Central memory CD8-positive, alpha-beta T cell (primary cell): ENCODE measurements at regions not wholly inside any gene's neighbourhood (a gene's known extent, or its start where the extent isn't known, plus 50 kb on each side); places are given as distances from the start of the nearest gene placed in this dataset.

Experiments used
- ATAC-seq: fragments of 150-1000 bp; cut with Tn5 transposase; replicated peaks from 2 replicates; pipeline ENCODE4 v1.10.0; 2022; ENCODE audit warnings: mild to moderate bottlenecking, moderate FRiP score, moderate number of reproducible peaks; ENCODE audit not compliant: poor library complexity, severe bottlenecking; ENCODE audit errors: extremely low read depth
- DNase-seq, 2 donors: peaks; one replicate each; pipeline ENCODE4 v3.0.0; 2021; ENCODE audit warnings: low spot score in 2 of 2
- H3K27ac Mint-ChIP-seq: one replicate; pipeline ENCODE4 v1.8.0; 2022; ENCODE audit warnings: low read depth, mild to moderate bottlenecking, moderate library complexity, mixed read lengths
- H3K27me3 Mint-ChIP-seq: one replicate; pipeline ENCODE4 v1.8.0; 2022; ENCODE audit warnings: mixed read lengths
- H3K36me3 Mint-ChIP-seq: one replicate; pipeline ENCODE4 v1.8.0; 2022; ENCODE audit warnings: mild to moderate bottlenecking, moderate library complexity, mixed read lengths; ENCODE audit not compliant: insufficient read depth
- H3K4me1 Mint-ChIP-seq: one replicate; pipeline ENCODE4 v1.8.0; 2022; ENCODE audit warnings: mixed read lengths
- H3K4me3 Mint-ChIP-seq: one replicate; pipeline ENCODE4 v1.8.0; 2022; ENCODE audit warnings: mild to moderate bottlenecking, moderate library complexity, mixed read lengths
- H3K9me3 Mint-ChIP-seq: one replicate; pipeline ENCODE4 v1.8.0; 2022; ENCODE audit warnings: mixed read lengths

DNA sequence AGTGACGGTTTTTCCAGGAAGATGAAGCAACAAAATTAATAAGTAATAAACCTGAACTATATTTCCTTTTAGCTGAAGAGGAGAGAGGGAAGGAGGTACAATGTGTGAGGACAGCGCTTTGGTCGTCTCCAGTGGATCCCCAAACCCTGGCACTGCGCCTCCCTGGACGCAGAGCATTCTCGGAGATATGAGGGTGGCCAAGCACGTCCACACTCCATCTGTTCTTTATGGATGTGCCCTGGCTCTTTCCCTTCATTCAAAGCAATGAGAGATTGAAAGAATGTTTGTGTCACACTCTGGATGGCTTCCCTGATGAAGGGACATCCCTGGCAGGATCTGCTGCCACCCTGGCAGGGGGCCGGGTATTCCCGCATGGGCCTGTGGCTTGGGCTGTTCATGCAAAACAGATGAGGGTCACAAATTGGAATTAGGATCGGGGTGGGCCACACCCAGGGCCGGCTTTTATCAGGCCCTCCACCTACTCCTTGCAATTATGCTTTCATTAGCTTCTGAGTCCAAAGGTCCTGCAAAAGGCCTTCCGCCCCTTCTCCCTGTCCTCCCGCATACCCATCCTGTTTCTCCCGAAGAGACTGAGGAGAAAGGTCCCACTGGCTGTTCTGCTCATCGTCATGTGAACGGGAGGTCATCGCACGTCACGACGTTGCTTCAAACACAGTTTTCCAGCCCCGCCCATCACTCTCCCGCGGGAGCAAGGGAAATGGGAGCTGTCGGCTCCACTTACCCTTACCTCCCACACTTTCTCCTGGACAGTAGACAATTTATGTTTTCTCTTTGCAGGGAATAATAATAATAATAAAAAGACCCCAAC lies 286.1 kb upstream of the IRX4 start:
- no peak for ATAC-seq
- H3K4me3 Mint-ChIP-seq, result no peak overlapping the region

DNA sequence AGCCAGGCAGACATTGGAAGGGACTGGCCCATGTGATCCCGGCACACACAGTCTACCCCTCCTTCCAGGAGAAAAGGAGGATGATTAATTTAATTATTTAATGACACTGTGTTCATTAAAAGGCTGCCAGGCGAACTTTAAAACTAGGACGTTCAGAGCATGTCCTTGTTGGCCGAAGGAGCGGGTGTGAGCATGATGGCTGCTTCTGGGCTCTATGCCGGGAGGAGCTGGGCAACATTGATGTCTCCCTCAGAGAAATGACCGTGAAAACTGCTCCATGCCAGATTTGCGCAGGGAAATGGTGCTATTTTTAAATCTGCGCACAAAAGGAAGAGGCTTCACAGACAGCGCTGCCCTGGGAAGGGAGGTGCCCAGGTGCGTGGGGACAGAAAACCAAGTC lies 284.9 kb upstream of the IRX4 start:
- Mint-ChIP-seq H3K27ac (no peak overlapping the region), H3K27me3 (peaks cover 38% of the 10 kb centered on the region), H3K36me3 (no peaks in the 10 kb centered on the region), H3K4me1 (no peaks in the 10 kb centered on the region), H3K9me3 (no peaks in the 10 kb centered on the region), H3K4me3 (no peak overlapping the region)
- ATAC-seq (no peak), DNase-seq (no peak)

More for the DNA sequence above, 286.1 kb upstream of the IRX4 start:
- no peaks in the 10 kb centered on the region for H3K36me3 Mint-ChIP-seq
- no peak overlapping the region for H3K27ac Mint-ChIP-seq
- H3K9me3 Mint-ChIP-seq, result no peaks in the 10 kb centered on the region
- no peaks in the 10 kb centered on the region for H3K4me1 Mint-ChIP-seq
- DNase-seq, result no peak
- H3K27me3 Mint-ChIP-seq, result peaks cover 49% of the 10 kb centered on the region

DNA sequence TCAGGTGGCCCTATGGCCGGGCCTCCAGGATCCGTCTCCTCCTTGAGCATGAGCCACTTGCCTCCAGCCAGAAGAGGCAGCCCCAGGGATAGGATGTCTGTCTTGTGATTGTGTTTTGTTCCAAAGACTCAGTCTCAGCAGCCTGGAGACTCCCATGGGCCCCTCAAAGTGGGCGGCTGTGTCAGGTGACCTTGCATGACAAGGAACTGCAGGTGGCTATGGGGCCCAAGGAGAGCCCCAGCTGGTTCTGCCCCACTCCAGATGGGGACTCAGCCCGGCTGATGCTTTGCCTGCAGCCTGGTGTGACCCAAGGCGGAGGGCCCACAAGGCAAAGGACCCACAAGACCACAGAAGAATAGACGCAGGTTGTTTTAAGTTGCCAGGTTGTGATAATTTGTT lies 284.3 kb upstream of the IRX4 start:
- no peaks in the 10 kb centered on the region for H3K4me1 Mint-ChIP-seq
- H3K27ac Mint-ChIP-seq, result no peak overlapping the region
- no peaks in the 10 kb centered on the region for H3K36me3 Mint-ChIP-seq
- no peaks in the 10 kb centered on the region for H3K9me3 Mint-ChIP-seq
- DNase-seq, result no peak
- peaks cover 32% of the 10 kb centered on the region for H3K27me3 Mint-ChIP-seq
- no peak overlapping the region for H3K4me3 Mint-ChIP-seq
- ATAC-seq, result no peak

DNA sequence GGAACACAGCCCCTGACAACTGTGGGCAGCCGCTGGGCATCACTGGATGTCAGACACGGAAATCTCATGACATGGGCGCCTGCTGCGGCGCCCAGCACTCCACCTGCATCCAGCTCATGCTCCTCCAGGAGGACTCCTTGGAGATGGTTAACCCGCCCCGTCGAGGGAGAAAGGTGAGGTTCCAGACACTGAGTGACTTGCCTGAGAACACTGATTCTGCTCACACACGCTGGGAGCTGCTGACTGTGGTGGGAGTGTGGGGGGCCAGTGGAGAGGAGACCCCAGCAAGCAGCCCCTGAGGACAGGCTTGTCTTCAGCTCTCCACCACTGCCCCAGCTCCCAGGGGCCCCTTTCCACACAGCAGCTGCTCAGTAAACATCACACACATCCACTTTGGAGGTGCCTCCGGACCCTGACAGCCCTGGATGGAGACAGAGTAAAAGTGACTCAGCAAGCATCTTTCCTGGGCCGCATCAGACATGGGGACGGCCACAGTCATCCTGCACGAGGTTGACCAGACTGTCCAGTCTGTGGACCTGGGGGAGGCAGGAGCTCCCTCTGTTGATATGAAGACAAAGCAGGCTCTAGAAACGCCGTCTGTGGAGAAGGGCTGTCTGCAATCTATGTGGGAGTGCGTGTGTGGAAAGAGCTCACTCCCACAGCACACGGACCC lies 283.7 kb upstream of the IRX4 start:
- Mint-ChIP-seq H3K4me1 (no peaks in the 10 kb centered on the region), H3K27me3 (peaks cover 32% of the 10 kb centered on the region), H3K4me3 (no peak overlapping the region), H3K9me3 (no peaks in the 10 kb centered on the region), H3K36me3 (no peaks in the 10 kb centered on the region), H3K27ac (no peak overlapping the region)
- ATAC-seq, result no peak
- DNase-seq, result no peak

DNA sequence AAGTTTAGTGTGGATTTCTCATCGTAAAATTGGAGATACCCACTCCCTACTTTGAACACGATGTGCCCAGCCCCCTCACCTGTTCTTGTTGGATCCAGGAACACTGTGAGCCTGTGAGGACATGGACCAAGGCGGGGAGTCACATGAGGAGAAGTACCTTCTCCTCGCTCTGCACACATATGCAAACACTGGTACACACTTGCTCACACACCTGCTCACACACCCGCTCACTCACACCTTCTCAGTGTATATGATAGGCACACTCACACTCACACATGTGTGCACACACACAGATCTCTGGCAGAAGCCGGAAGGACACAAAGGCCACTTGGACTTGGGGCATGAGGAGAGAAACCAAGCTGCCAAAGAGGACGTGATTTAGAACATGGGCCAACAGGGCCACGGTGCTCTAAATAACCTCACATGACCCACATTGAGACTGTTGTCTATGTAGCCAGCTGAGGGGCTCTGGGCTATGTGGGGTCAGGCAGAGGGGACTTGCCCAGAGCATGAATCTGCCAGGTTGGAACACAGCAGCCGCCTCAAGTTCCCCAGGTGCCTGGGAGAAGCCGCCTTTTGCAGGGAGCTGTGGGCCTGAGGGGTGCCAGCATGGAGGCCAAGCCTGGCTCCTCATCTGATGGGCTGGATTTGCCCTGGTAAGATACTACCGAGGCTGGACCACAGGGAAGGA lies 283.0 kb upstream of the IRX4 start:
- Mint-ChIP-seq H3K27me3 (peaks cover 28% of the 10 kb centered on the region), H3K36me3 (no peaks in the 10 kb centered on the region), H3K9me3 (no peaks in the 10 kb centered on the region), H3K4me1 (no peaks in the 10 kb centered on the region), H3K27ac (no peak overlapping the region), H3K4me3 (no peak overlapping the region)
- DNase-seq (no peak), ATAC-seq (no peak)

DNA sequence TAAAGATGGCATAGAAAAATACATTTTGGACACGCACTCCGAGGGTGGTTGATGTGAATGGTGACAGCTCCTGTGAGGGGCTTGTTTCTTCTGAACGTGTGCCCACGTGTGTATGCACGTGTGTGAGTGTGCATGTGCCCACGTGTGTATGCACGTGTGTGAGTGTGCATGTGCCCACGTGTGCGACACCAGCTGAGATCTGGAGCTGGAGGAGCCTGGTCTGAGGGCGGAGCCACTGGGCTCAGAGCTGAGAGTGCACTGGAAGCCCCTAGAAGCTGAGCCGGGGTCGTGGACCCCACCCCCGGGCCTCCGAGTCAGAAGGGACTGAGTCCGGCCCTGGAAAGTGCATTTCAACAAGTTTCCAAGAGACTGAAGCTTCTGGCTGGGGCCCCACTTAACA lies 282.5 kb upstream of the IRX4 start:
- Mint-ChIP-seq H3K36me3 (no peaks in the 10 kb centered on the region), H3K4me3 (no peak overlapping the region), H3K9me3 (no peaks in the 10 kb centered on the region), H3K27me3 (peaks cover 23% of the 10 kb centered on the region), H3K27ac (no peak overlapping the region), H3K4me1 (no peaks in the 10 kb centered on the region)
- DNase-seq (no peak), ATAC-seq (no peak)

DNA sequence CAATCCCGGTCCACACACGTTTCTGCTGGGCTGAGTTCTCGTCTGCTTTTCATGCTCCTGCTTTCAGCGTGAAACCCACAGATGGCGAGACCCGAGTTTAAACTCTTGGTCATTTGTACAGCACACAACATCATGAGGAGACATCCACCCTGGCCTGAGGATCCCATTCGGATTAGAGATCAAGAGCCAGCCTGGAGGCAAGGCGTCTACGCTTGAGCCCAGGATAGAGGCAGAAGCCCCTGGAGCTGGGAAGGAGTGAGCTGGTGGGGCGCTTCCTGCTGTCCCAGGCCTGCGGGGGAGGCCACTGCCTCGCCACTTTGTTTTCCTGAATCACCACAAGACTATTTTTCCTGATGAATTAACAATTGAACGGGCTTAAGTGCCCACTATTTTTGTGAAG lies 281.9 kb upstream of the IRX4 start:
- H3K36me3 Mint-ChIP-seq, result no peaks in the 10 kb centered on the region
- DNase-seq (no peak), ATAC-seq (no peak)
- H3K4me1 Mint-ChIP-seq, result no peaks in the 10 kb centered on the region
- H3K27ac Mint-ChIP-seq, result no peak overlapping the region
- H3K27me3 Mint-ChIP-seq, result peaks cover 23% of the 10 kb centered on the region
- H3K9me3 Mint-ChIP-seq, result no peaks in the 10 kb centered on the region
- no peak overlapping the region for H3K4me3 Mint-ChIP-seq

DNA sequence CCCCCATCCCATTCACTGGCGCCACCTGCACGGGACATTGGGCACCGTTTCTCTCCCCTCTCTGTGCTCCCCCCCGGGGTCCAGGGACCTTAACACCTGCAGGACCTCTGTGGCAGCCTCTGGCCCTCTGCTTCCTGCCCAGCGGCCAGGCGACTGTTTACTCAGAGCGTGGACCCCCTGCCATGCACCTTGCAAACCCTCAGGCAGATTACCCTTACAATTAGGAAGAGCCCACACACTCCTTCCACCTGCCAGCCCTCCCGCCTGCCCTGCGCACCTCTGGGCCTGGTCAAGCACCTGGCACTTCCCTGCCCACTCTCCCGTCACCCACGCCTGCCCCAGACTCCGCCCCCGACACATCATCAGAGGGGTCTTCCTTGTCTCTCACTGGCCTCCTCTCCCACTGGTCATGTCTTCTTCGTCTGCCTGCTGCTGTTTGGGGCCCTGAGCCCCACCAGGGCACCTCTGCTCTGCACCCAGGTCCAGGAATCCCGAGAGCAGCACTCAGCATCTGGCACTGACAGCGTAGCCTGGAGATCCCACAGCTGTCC lies 281.3 kb upstream of the IRX4 start:
- DNase-seq, result no peak
- Mint-ChIP-seq H3K9me3 (no peaks in the 10 kb centered on the region), H3K36me3 (no peaks in the 10 kb centered on the region), H3K4me3 (no peak overlapping the region), H3K27me3 (peaks cover 18% of the 10 kb centered on the region), H3K4me1 (no peaks in the 10 kb centered on the region), H3K27ac (no peak overlapping the region)
- ATAC-seq, result no peak

DNA sequence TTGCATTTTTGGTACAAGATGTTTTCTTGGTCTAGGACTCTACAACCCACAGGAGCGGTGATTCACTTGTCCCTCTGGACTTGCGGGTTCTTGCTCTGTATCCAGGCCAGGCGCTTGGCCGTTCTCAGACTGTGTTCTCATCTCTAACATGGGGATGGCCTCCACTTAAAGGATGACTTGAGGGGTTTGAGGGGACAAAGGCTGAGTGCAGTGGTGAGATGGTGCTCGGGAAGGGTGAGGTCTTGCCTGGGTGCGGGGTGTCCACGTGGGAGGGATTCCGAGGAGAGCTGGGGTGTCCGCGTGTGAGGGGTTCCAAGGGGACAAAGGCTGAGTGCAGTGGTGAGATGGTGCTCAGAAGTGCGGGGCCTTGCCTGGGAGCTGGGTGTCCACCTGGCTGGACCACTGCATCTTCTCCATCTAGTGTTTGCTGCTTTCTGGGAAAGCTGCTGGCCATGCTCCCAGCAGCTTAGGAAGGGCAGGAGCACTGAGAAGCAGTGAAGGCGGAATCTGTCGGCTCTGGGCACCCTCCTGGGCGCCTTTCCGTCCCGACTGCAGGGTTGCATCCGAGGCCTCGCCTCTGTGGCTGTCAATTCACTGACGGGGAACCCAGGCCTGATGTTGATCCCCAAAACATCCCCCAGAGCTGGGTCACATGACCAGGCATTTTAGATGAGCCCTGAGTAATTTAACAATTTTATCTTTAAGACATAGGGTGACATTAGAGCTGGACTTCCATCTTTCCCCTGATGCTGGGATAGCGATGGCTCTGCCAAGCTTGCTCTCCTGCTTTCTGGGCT lies 280.5 kb upstream of the IRX4 start:
- Mint-ChIP-seq H3K4me3 (no peak overlapping the region), H3K36me3 (no peaks in the 10 kb centered on the region), H3K9me3 (no peaks in the 10 kb centered on the region), H3K27me3 (peaks cover 11% of the 10 kb centered on the region), H3K4me1 (no peaks in the 10 kb centered on the region), H3K27ac (no peak overlapping the region)
- DNase-seq, result no peak
- no peak for ATAC-seq

DNA sequence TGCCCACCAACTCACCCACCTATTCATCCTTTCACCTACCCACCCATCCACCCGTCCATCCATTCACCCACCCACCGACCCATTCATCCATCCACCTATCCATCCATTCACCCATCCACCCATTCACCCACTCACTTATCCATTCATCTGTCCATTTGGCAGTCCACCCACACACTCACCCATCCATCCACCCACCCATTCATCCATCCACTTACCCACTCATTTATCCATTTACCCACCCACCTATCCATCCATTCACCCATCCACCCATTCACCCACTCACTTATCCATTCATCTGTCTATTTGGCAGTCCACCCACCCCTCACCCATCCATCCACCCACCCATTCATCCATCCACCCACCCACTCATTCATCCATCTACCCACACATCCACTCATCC lies 278.1 kb upstream of the IRX4 start:
- ATAC-seq, result no peak
- no peaks in the 10 kb centered on the region for H3K9me3 Mint-ChIP-seq

DNA sequence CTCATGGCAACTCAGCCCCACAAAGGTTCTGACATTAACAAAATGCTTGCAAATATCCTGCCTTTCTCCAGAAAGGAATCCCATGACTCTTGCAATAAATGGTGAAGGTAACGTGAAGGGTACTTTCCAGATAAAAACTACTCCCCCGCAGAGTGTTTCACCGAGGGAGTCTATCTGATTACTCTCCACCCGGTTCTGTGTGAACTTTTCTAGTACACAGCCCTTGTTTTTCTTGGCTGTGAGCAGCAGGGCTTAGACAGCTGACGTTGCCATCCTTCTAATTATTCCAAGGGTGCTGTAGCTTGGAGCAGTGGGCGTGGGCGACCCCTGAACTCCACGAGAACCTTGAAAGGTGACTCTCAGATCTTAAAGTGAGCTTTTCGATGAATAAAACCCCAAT lies 276.0 kb upstream of the IRX4 start:
- no peak for DNase-seq

More for the DNA sequence above, 278.1 kb upstream of the IRX4 start:
- Mint-ChIP-seq H3K4me1 (no peaks in the 10 kb centered on the region), H3K27me3 (peaks cover 9% of the 10 kb centered on the region), H3K4me3 (no peak overlapping the region), H3K27ac (no peak overlapping the region), H3K36me3 (no peaks in the 10 kb centered on the region)
- no peak for DNase-seq

DNA sequence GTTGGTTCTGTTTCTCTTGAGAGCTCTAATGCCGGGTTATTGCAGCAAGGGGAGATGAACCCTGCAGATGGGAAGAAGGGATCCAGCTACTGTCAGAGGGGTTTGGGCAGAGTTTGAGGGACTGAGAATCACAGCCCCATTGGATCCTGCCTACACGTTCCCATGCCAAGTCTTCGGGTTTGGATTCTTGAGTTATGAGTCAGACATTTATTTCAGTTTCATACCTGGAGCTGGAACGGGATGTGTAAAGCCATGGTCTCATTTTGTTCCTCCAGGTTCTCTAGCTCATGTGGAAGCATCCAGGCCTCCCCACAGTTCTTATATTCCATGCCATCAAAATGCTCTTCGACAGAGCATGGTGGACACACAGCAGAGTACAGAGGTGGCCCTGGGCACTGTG lies 275.4 kb upstream of the IRX4 start:
- ATAC-seq (no peak), DNase-seq (no peak)
- no peak overlapping the region for H3K27ac Mint-ChIP-seq
- H3K4me3 Mint-ChIP-seq, result no peak overlapping the region
- no peaks in the 10 kb centered on the region for H3K9me3 Mint-ChIP-seq
- no peaks in the 10 kb centered on the region for H3K4me1 Mint-ChIP-seq
- H3K27me3 Mint-ChIP-seq, result no peaks in the 10 kb centered on the region
- H3K36me3 Mint-ChIP-seq, result no peaks in the 10 kb centered on the region

More for the DNA sequence above, 276.0 kb upstream of the IRX4 start:
- ATAC-seq, result no peak
- no peak overlapping the region for H3K4me3 Mint-ChIP-seq
- H3K9me3 Mint-ChIP-seq, result no peaks in the 10 kb centered on the region
- no peak overlapping the region for H3K27ac Mint-ChIP-seq
- H3K36me3 Mint-ChIP-seq, result no peaks in the 10 kb centered on the region
- no peaks in the 10 kb centered on the region for H3K4me1 Mint-ChIP-seq
- H3K27me3 Mint-ChIP-seq, result no peaks in the 10 kb centered on the region
